Activated CD8-positive, alpha-beta memory T cell treated with anti-CD3 and anti-CD28 coated beads for 36 hours (primary cell): ENCODE measurements at regions not wholly inside any gene's neighbourhood (a gene's known extent, or its start where the extent isn't known, plus 50 kb on each side); places are given as distances from the start of the nearest gene placed in this dataset.

ENCODE experiments used
- CTCF ChIA-PET: fragments of 350-600 bp; sonication (Branson Sonifier 250); formaldehyde crosslinking; loops from one replicate; lab custom pipeline; 2021; ENCODE audit warnings: antibody characterized with exemption; lab: Charles Lee
- POLR2A ChIA-PET: fragments of 350-600 bp; sonication (Branson Sonifier 250); formaldehyde crosslinking; loops from one replicate; lab custom pipeline; 2021; ENCODE audit warnings: antibody characterized with exemption; lab: Charles Lee

DNA sequence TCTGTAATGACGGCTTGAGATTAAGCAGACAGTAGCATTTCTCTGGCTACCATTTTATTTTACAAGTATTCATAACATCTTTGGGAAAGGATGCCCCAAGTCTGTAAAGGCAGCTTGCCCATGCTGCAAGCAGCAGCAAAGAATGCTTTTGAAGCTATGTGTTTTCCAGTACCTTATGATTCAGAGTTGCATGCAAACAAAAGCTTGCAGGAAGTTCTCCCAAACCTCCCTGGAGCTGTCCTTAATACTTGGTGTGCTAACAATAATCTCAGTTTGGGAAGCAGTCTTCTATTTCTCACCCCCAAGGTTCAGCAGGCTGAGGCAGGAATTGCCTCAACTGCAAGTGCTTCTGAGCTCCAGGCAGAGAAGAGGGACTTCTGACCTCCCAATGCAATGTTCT lies 60.8 kb downstream of the CCNA1 start:
- POLR2A ChIA-PET: no interaction called here
- CTCF ChIA-PET: no interaction called here

DNA sequence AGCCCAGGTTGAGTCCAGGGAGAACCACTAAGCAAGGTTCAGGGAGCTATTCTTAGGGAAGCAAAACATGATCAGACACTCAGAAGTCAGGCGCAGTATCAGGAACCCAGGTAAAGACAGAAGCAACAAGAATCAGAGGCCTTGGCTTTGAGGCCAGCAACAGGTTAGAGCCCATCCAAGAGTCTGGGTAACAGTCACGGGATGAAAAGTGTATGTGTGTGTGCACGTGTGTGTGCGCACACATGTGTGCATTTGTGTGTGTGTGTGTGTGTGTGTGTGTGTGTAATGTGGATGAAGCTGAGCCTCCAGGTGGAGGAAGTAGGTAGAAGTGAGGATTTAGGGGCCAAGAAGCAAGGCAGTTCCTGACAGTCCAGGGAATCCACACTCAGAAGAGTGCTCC lies 63.1 kb downstream of the CCNA1 start:
- POLR2A ChIA-PET: no interaction called here
- CTCF ChIA-PET: no interaction called here

DNA sequence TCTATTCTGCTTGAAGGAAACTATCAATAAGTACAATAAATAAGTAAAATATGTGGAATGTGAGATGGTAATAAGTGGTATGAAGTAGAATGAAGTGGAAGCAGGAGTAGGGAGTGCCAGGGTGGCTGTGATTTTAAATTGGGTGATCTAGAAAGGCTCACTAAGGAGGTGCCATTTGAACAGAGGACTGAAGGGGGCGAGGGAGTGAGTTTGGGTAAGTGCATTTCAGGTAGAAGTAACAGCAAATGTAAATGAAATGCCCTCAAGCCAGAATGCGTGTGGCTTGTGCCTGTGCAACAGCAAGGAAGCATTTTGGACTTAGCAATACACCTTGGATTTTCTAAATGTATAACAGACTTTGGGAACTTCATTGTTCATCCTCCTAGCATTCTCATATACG lies 77.1 kb downstream of the CCNA1 start:
- CTCF ChIA-PET: no interaction called here

DNA sequence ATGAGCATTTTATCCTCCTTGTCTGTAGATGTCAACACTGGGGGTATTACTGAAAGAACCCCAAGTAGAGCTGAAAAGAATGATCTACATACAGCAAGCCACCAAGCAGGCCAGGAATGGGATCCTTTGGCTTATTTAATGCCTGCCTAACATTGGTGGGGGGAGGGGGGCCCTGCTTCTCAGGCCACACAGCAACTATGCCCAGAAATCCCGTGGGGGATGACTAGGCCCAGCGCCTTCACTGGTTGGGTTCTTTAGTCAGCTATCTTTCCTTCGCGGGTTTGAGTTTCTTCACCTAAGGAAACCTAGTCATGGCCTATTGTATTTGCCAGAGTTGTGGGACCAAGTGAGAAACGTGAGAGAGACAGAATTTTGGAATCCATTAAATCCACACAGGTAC lies 80.5 kb downstream of the CCNA1 start:
- ChIA-PET CTCF (no interaction called here), POLR2A (no interaction called here)

More for the DNA sequence above, 77.1 kb downstream of the CCNA1 start:
- POLR2A ChIA-PET: no interaction called here

DNA sequence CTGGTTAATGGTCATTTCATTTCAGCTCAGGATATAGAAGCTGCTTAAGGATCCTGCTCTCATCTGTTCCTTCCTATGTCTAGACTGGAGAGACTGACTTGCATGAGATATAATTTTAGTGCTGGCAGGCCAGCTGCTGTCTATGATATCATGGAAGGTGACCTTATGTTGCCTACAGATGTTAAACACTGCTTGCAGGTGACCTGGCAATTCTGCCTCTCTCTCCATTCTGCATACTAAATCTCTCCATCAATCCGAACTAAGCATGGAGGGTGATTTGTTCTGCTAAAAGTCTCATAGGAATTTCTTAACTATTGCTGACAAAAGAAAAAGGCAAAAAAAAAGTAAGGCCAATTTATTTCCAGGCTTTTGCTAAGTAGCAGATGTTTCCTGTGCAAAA lies 81.0 kb downstream of the CCNA1 start:
- POLR2A ChIA-PET: no interaction called here
- CTCF ChIA-PET: no interaction called here

DNA sequence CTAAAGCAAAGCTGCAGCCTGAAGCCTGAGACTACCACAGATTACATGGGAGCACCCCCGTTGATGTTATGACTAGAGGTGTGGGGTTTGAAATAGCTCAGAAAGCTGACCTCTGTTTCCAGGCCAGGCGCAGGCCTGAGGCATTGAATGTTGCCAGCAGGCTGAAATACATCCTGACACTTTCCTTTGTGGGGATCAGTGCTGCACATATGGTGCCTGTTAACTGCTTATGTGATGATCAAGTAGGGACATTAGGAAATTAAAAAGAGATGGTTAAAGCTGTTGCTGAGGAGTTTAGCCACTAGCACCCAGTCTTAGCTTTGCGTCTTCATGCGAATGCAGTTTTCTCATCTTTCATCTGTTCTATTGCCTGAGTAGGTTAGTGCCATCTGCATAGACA lies 83.2 kb downstream of the CCNA1 start:
- POLR2A ChIA-PET: no interaction called here
- CTCF ChIA-PET: no interaction called here

DNA sequence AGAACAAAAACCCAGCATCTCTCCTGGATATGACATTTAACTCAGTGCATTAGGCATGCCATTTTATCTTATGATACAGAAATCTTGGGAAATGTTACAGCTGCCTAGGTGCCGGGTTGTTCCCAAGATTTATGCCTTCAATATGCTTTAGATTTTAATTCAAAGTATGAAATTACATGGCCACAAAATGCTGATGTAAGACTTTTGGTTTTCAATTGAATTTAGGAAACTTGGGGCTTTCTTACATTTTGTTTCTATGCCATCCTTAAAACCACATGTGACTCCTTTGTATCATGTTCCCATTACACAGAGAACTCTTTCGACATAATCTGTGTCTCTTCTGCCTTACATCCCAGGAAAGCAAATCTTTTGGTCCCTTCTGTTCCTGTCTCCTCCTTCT lies 83.9 kb downstream of the CCNA1 start:
- ChIA-PET POLR2A (no interaction called here), CTCF (no interaction called here)

DNA sequence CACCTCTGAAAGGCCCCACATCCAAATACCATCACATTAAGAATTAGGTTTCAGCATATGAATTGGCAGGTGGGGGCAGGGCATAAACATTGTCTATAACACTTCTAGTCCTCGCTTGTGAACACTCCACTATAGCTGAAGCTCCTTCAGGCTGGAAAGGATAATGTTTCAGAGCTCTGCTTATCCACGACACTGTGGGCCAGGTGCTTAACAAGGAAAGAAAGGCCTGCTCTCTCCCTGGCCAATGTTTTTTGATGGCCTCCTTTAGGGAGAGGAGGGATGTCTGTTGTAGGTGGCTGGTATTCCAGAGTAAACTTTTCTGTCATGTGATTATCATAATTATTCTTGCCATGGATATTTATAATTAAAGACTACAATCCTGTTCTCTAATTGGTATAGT lies 86.4 kb downstream of the CCNA1 start:
- ChIA-PET POLR2A (no interaction called here), CTCF (no interaction called here)

DNA sequence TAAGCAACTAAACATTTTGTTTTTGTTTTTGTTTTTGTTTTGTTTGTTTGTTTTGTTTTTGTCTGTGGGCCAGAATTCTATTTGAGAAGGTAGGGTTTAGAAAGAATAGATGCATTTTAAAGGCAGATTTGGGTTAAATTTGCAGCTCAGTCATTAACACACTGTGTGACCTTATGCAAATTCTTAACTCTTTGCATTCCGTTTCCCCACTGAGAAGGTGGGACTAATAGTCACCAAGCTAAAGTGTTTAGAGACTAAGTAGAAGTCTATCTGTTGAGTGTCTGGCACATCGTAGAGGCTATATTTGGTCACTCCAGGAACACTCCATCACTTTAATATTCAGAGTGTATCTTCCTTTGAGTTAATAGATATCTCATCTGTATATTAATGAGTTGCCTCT lies 87.1 kb downstream of the CCNA1 start:
- CTCF ChIA-PET: no interaction called here
- POLR2A ChIA-PET: no interaction called here

DNA sequence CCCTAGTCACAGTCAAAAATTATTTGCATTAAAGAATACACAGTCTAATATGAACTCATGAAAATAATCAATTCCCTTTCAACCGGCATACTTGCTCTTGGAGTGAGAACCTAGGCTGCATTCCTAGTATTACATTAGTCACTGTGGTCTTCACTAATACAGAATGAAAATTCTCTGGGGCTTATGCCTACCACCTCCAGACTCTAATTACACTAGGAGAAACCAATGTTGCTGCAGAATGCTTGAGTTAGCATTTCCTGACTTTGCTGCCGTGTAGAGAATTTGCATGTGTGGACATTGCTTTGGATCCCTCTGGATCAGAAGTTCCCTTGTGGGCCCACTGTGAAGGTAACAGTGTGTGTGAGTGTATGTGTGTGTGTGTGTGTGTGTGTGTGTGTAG lies 87.8 kb downstream of the CCNA1 start:
- CTCF ChIA-PET: no interaction called here
- POLR2A ChIA-PET: no interaction called here

DNA sequence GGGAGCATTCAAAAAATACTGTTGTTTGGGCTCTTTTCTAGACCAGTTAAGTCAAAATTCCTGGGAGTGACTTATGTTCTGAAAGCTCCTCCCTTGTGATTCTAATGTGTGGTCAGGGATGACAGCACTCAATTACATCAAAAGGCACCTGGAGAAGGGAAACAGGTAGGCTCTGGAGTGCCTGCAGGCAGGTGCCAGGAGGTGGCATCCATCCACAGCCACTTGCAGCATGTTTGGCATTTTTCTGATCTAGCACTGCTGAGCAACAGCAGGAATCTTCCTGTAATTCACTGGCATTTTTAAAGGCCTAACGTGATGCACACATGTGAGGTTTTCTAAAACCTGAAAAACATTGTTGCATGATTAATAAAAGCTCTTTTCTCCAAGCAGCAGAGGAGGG lies 94.6 kb downstream of the CCNA1 start:
- CTCF ChIA-PET: no interaction called here
- POLR2A ChIA-PET: no interaction called here

DNA sequence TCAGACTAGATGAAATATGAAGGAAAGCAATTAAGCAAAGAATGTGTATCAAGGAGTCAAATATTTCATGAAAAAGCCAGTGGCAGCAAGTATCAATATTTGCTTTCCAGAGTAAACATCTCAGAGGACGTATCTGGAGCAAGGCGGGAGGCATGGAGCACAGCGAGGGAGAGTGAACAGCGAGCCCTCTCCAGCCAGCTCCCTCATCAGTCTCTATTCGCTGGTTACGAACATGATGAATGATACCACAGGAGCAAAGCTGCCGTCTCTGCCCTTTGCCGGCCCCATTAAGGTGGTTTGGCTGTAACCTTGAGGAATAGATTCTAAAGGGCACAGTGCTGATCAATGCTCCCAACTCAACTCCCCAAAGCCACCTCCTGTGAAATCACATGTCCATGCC lies 95.8 kb downstream of the CCNA1 start:
- CTCF ChIA-PET: no interaction called here

DNA sequence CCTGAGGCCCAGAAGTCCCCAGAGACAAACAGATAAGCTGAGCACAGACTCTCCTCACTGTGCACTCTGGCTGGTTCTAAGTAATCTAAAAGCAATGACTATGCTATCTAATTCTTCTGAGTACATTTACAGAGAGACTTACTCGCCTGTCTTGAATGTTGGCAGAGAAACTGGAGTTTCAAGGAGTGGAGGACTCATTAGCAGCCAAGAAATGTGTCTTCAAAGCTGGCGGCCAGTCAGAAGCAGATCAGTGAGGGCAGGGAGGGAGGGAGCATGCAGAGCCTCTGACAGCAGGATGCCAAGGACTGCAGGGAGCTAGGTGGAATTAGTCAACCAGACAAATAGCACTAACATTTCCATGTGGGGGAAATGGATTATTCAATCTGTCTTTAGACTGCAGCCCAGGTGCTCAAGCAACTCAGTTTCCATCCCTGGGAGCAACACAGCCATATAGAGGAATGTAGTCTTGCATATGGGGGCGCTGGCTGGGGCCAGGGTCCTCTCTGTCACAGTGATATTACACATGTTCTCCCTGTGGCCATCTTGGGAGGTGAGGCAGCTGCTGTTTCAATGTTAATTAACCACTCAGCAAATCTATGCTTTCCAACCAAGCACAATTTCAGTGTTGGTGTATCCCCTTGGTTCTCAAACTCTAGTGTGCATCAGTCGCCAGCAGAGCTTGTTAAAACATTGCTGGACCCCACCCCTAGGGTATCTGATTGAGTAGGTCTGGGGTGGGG lies 97.9 kb downstream of the CCNA1 start:
- ChIA-PET POLR2A (no interaction called here), CTCF (no interaction called here)

More for the DNA sequence above, 95.8 kb downstream of the CCNA1 start:
- POLR2A ChIA-PET: no interaction called here

DNA sequence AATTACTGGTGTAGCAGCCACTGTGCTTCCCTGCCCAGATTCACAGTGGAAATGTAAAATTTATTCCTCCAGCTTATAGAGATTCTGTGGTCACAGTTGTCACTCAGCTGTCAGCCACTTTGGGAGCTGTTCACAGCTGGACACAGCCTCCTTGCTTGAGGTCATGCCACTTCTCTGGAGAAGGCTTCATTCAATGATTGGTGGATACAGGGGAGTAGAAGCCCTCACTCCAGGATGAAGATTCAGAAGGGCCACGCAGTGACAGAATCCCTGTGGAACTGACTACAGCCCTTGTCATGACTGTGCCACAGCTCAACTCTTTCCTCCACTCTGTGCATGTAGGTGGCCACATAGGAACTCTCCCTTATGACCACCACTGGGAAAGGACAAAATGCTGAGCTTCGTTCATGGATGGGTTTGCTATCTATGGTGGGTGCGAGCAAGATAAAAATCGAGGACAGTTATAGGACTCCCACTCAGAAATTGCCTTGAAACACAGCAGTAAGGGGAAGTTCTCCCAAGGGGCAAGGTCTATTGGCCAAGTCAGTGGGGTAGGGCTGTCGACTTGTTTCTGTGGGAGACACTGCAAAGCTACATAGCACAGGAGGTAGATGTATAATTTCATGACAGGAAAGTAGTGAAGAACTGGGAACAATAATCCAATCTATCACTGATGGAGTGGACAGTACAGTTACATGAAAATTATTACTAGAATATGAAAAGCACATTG lies 98.7 kb downstream of the CCNA1 start:
- ChIA-PET POLR2A (no interaction called here), CTCF (no interaction called here)

DNA sequence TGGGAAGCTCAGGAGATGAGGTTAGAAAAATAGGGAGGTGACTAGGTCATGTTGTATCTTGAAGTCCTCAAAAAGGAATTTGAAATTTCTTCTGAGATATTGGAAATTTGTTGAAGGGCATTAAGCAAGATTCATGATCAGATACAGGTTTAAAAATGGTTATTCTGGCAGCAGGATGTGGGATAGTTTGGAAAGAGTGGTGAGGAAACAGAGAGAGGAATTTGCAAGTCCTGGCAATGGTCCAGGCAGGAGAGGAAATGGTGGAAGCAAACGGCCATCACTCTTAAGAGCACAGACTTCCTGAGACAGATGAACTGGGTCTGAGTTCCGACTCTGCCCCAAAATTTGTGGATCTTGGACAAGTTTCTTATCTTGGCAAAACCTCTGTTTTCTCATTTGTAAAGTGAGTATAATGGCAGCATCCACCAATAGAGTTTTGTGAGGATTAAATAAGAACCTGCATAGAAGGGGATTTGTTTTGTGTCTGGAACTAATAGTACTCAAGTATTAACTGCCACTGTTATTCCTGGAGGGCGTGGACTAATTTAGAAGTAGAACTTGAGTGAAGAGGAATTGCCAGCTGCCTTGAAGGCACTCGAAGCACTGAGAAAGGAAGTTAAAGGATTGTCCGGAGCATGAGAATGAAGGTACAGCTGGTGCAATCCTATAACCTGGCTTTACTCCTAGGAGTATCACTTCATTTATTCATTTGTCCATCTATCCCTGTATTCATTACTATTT lies 99.6 kb downstream of the CCNA1 start:
- ChIA-PET CTCF (no interaction called here), POLR2A (no interaction called here)

DNA sequence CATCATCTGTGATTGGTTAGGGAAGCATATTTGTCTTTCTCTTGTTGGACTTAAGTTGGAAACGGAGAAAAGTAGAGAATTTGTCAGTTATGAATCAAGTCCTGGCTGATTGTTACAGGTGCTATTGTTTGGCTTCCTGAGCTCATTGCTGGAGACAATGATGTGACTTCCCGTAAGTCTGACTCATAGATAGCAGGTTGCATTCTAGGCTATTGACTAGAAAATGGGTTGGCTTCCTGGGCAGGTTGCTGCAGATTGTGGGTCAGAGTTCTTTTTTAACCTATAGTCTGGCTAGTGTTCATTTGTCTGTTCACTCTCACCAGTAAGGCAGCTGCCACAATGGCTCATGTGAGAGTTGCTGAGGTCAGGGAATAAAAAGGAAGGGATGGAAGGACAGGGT lies 101.5 kb downstream of the CCNA1 start:
- CTCF ChIA-PET: no interaction called here
- POLR2A ChIA-PET: no interaction called here

DNA sequence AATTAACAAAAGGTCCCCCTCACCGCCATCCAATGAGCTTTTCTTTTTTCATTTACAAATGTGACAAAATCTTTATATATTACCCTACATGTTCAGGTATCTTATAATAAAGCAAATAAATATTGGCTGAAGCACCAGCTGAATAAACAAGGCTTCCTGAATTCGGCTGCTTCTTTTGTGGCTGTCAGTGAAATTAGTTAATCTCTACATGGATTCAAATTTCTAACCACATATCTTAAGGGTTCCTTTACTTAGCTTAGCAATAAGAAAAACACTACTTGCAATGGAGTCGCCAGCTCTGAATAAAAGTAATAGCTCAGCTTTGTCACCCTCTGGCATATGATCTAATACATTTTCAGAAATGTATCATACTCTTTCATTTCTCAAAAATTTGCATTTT lies 104.3 kb downstream of the CCNA1 start:
- CTCF ChIA-PET: no interaction called here
- POLR2A ChIA-PET: no interaction called here

DNA sequence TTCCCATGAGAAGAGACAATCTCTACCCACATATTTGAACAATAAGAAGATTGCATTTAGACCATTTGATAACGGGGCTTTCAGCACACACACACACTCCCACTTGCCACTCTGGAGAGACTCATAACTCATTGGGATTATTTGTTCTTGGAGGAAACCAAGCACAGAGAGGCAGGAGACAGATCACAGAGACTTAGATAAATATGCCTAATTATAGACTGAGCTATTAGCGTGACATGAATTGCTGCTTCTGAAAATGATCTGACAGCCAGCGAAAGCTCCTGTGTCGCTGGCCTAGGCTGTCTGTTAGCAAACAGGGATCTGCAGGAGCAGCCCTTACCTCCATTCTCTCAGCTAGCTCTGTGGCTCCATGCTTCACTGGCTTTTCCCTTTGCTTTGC lies 111.4 kb downstream of the CCNA1 start:
- CTCF ChIA-PET: no interaction called here
- POLR2A ChIA-PET: no interaction called here

DNA sequence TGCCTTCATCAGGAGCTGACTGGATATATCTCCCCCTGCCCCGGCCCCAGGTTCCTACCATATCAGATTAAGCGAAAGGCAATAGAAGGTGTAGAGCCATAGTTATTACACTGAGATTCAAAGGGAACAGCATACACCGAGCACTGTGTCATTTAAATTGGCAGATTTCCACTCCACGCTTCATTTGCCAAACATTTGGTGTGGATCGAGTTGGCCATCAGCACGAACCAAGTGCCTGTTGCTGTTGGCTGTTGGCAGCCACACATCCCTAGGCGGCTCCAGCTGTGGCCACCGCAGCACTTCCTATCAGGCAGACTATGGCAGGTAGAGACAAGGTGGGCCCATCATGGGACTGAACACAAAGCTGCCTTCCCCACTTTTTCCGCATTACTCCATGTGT lies 115.8 kb downstream of the CCNA1 start:
- ChIA-PET POLR2A (no interaction called here), CTCF (no interaction called here)

DNA sequence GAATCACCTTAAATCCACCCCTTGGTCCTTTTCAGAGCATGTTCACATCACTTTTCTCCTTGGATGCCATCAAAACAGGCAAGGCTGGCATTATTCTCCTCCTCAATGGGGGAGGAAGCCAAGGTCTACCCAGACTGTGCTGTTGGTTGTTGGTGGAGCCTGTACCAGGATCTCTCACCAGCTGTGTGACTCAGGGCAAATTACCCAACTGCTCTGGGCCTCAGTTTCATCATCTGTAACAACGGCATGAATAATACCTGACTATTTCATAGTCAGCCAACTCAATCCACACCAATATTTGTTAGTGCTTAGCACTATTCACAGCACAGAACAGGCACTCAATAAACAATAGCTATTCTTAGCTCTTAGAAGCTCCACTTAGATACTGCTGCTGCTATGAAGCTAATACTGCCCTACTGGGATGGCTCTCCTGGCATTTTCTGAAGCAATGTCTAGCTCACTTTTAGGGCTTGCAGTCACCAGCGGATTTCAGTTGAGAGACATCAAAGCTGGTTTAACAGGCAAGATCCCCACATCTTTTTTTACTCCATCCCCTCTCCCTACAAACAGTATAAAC lies 116.9 kb downstream of the CCNA1 start:
- POLR2A ChIA-PET: no interaction called here
- CTCF ChIA-PET: no interaction called here

DNA sequence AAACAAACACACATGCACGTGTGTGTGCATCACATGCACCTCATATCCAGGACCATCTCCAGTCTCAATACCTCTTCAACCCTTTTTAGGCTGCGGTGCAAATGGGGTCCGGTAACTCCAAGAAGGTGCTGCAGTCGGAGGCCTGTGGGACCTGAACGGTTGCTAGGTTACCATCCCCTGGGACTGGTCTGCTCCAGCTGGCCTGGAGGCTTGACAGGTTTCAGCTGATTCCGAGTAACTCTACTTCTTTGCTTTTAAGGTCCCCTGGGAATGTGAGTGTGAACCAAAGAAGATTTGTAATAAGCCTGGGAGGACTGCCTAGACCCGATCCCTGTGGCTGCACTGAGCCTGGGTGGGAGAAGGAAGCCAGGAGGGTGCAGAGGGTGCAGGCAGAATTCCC lies 117.5 kb downstream of the CCNA1 start:
- ChIA-PET POLR2A (no interaction called here), CTCF (no interaction called here)
